Activated T-cell treated with anti-CD3 and anti-CD28 coated beads, Interleukin-2, amount 50 U/mL, for 4 hours (primary cell): ENCODE measurements at regions not wholly inside any gene's neighbourhood (a gene's known extent, or its start where the extent isn't known, plus 50 kb on each side); places are given as distances from the start of the nearest gene placed in this dataset.
"Not testable (repeated sequence)": the region's sequence is repeated elsewhere in the genome, so short reads cannot be mapped to it uniquely, and the experiment has no call there.

ENCODE experiments used
- ATAC-seq, 2 donors: fragments of 200-7000 bp; cut with Tn5 transposase; one replicate each; pipeline ENCODE4 v1.10.0; 2021
- DNase-seq: peaks from one replicate; pipeline ENCODE4 v3.0.0-alpha.2; 2020
- H3K27me3 Mint-ChIP-seq: one replicate; pipeline ENCODE4 v1.8.0; 2021; ENCODE audit warnings: low read depth, mixed read lengths
- H3K36me3 Mint-ChIP-seq: one replicate; pipeline ENCODE4 v1.8.0; 2022; ENCODE audit warnings: mixed read lengths; ENCODE audit not compliant: insufficient read depth
- H3K4me1 Mint-ChIP-seq: one replicate; pipeline ENCODE4 v1.8.0; 2021; ENCODE audit warnings: low read depth, mixed read lengths
- H3K4me3 Mint-ChIP-seq: one replicate; pipeline ENCODE4 v1.8.0; 2021; ENCODE audit warnings: mild to moderate bottlenecking, moderate library complexity, mixed read lengths
- H3K9me3 Mint-ChIP-seq: one replicate; pipeline ENCODE4 v1.8.0; 2021; ENCODE audit warnings: mixed read lengths

GRCh38 chr4:49211396-49212194 is 225.5 kb downstream of the CWH43 start:
- not testable (repeated sequence) for H3K27me3 Mint-ChIP-seq, H3K36me3 Mint-ChIP-seq, ATAC-seq, H3K4me3 Mint-ChIP-seq, H3K4me1 Mint-ChIP-seq, DNase-seq
- H3K9me3 Mint-ChIP-seq = peaks cover 29% of the 10 kb centered on the region

- ATAC-seq, DNase-seq, H3K36me3 Mint-ChIP-seq, H3K27me3 Mint-ChIP-seq, H3K4me3 Mint-ChIP-seq, H3K4me1 Mint-ChIP-seq: not testable (repeated sequence)
- peaks cover 36% of the 10 kb centered on the region for H3K9me3 Mint-ChIP-seq
Observed at GRCh38 chr4:49213250-49213649, 227.2 kb downstream of the CWH43 start.

- H3K27me3 Mint-ChIP-seq, H3K36me3 Mint-ChIP-seq, DNase-seq, H3K4me1 Mint-ChIP-seq, H3K4me3 Mint-ChIP-seq, ATAC-seq: not testable (repeated sequence)
- H3K9me3 Mint-ChIP-seq = peaks cover 36% of the 10 kb centered on the region
Observed at GRCh38 chr4:49213750-49214149, 227.7 kb downstream of the CWH43 start.

GRCh38 chr4:49214453-49215081 is 228.5 kb downstream of the CWH43 start:
- not testable (repeated sequence) for H3K27me3 Mint-ChIP-seq, H3K4me3 Mint-ChIP-seq, ATAC-seq, H3K36me3 Mint-ChIP-seq, DNase-seq, H3K4me1 Mint-ChIP-seq
- peaks cover 37% of the 10 kb centered on the region for H3K9me3 Mint-ChIP-seq

GRCh38 chr4:49215082-49215479 is 229.0 kb downstream of the CWH43 start:
- peaks cover 34% of the 10 kb centered on the region for H3K9me3 Mint-ChIP-seq
- not testable (repeated sequence) for H3K4me1 Mint-ChIP-seq, H3K36me3 Mint-ChIP-seq, DNase-seq, ATAC-seq, H3K27me3 Mint-ChIP-seq, H3K4me3 Mint-ChIP-seq

GRCh38 chr4:49216606-49217005 is 230.5 kb downstream of the CWH43 start:
- H3K9me3 Mint-ChIP-seq = peaks cover 47% of the 10 kb centered on the region

GRCh38 chr4:49217492-49217891 is 231.4 kb downstream of the CWH43 start:
- H3K27me3 Mint-ChIP-seq = no peaks in the 10 kb centered on the region
- ATAC-seq (no peak), DNase-seq (no peak)
- peaks cover 50% of the 10 kb centered on the region for H3K9me3 Mint-ChIP-seq
- H3K4me1 Mint-ChIP-seq = no peaks in the 10 kb centered on the region
- no peak overlapping the region for H3K4me3 Mint-ChIP-seq
- H3K36me3 Mint-ChIP-seq = no peaks in the 10 kb centered on the region

More at GRCh38 chr4:49216606-49217005, 230.5 kb downstream of the CWH43 start:
- not testable (repeated sequence) for H3K4me1 Mint-ChIP-seq, H3K36me3 Mint-ChIP-seq, H3K27me3 Mint-ChIP-seq, ATAC-seq, DNase-seq, H3K4me3 Mint-ChIP-seq

- not testable (repeated sequence) for H3K27me3 Mint-ChIP-seq, H3K36me3 Mint-ChIP-seq, H3K4me1 Mint-ChIP-seq, H3K4me3 Mint-ChIP-seq, DNase-seq, ATAC-seq
- peaks cover 52% of the 10 kb centered on the region for H3K9me3 Mint-ChIP-seq
Observed at GRCh38 chr4:49218094-49218493, 232.0 kb downstream of the CWH43 start.

GRCh38 chr4:49218931-49219330 is 232.9 kb downstream of the CWH43 start:
- peaks cover 51% of the 10 kb centered on the region for H3K9me3 Mint-ChIP-seq
- H3K4me3 Mint-ChIP-seq, H3K36me3 Mint-ChIP-seq: not testable (repeated sequence)

GRCh38 chr4:49219489-49220225 is 233.6 kb downstream of the CWH43 start:
- not testable (repeated sequence) for DNase-seq, H3K4me1 Mint-ChIP-seq, H3K4me3 Mint-ChIP-seq, ATAC-seq, H3K27me3 Mint-ChIP-seq, H3K36me3 Mint-ChIP-seq
- peaks cover 47% of the 10 kb centered on the region for H3K9me3 Mint-ChIP-seq

More at GRCh38 chr4:49218931-49219330, 232.9 kb downstream of the CWH43 start:
- ATAC-seq, DNase-seq, H3K4me1 Mint-ChIP-seq, H3K27me3 Mint-ChIP-seq: not testable (repeated sequence)

- no peaks in the 10 kb centered on the region for H3K27me3 Mint-ChIP-seq
- ATAC-seq = no peak
- no peaks in the 10 kb centered on the region for H3K4me1 Mint-ChIP-seq
- H3K36me3 Mint-ChIP-seq = no peaks in the 10 kb centered on the region
- DNase-seq = no peak
- peaks cover 37% of the 10 kb centered on the region for H3K9me3 Mint-ChIP-seq
- H3K4me3 Mint-ChIP-seq = no peak overlapping the region
Observed at GRCh38 chr4:49221209-49221608, 235.1 kb downstream of the CWH43 start.

- H3K4me3 Mint-ChIP-seq, H3K36me3 Mint-ChIP-seq, DNase-seq, H3K27me3 Mint-ChIP-seq, H3K4me1 Mint-ChIP-seq, ATAC-seq: not testable (repeated sequence)
- peaks cover 28% of the 10 kb centered on the region for H3K9me3 Mint-ChIP-seq
Observed at GRCh38 chr4:49222810-49223209, 236.7 kb downstream of the CWH43 start.

- not testable (repeated sequence) for DNase-seq, H3K4me1 Mint-ChIP-seq
- peaks cover 19% of the 10 kb centered on the region for H3K9me3 Mint-ChIP-seq
Observed at GRCh38 chr4:49226216-49226866, 240.3 kb downstream of the CWH43 start.

GRCh38 chr4:49227941-49228340 is 241.9 kb downstream of the CWH43 start:
- not testable (repeated sequence) for H3K36me3 Mint-ChIP-seq, H3K4me3 Mint-ChIP-seq, H3K9me3 Mint-ChIP-seq, H3K27me3 Mint-ChIP-seq, H3K4me1 Mint-ChIP-seq, ATAC-seq, DNase-seq

More at GRCh38 chr4:49226216-49226866, 240.3 kb downstream of the CWH43 start:
- not testable (repeated sequence) for ATAC-seq, H3K4me3 Mint-ChIP-seq, H3K36me3 Mint-ChIP-seq, H3K27me3 Mint-ChIP-seq
